Heart left ventricle (tissue), 16 donors: ENCODE measurements at regions not wholly inside any gene's neighbourhood (a gene's known extent, or its start where the extent isn't known, plus 50 kb on each side); places are given as distances from the start of the nearest gene placed in this dataset.

Experiments used
- ATAC-seq, 4 donors: fragments of 200-7000 bp; cut with Tn5 transposase; one replicate each; pipeline ENCODE4 v1.9.1; 2020 to 2022; ENCODE audit warnings: moderate library complexity in 4 of 4, mild to moderate bottlenecking in 3 of 4, moderate number of reproducible peaks in 1 of 4
- DNase-seq, 5 donors: peaks; one replicate each; pipeline ENCODE4 v3.0.0-alpha.2; 2020
- H3K27ac ChIP-seq, 12 donors: fragments of 200-600 bp; sonication (generic) in 4 of 12; one replicate each; pipeline versions ENCODE4 v1.5.0 to v1.8.0; 2016 to 2022; ENCODE audit warnings: mild to moderate bottlenecking in 2 of 12
- H3K27me3 ChIP-seq, 9 donors: fragments of 200-600 bp; sonication (generic) in 2 of 9; one replicate each; pipeline versions ENCODE4 v1.5.1 to v1.8.0; 2016 to 2022; ENCODE audit warnings: mild to moderate bottlenecking in 3 of 9
- H3K36me3 ChIP-seq, 9 donors: fragments of 200-600 bp; sonication (generic) in 2 of 9; one replicate each; pipeline versions ENCODE4 v1.5.0 to v1.8.0; 2018 to 2022; ENCODE audit warnings: mild to moderate bottlenecking in 2 of 9
- H3K4me1 ChIP-seq, 12 donors: fragments of 200-600 bp; sonication (generic) in 4 of 12; one replicate each; pipeline versions ENCODE4 v1.5.0 to v1.8.0; 2016 to 2022; ENCODE audit warnings: mild to moderate bottlenecking in 3 of 12
- H3K4me3 ChIP-seq, 12 donors: fragments of 200-600 bp; sonication (generic) in 4 of 12; one replicate each; pipeline versions ENCODE4 v1.5.0 to v1.8.0; 2017 to 2022; ENCODE audit warnings: mild to moderate bottlenecking in 9 of 12, moderate library complexity in 4 of 12
- H3K9me3 ChIP-seq, 12 donors: fragments of 200-600 bp; sonication (generic) in 4 of 12; one replicate each; pipeline versions ENCODE4 v1.5.0 to v1.8.0; 2016 to 2022; ENCODE audit warnings: mild to moderate bottlenecking in 1 of 12
- CTCF ChIP-seq, 12 donors: fragments of 200-600 bp; sonication (generic) in 4 of 12; IDR thresholded peaks; one replicate each; pipeline versions ENCODE4 v1.5.0 to v1.8.0; 2018 to 2022; ENCODE audit warnings: antibody characterized with exemption in 12 of 12, mild to moderate bottlenecking in 5 of 12
- POLR2A ChIP-seq, 2 donors: fragments of 450-650 bp; IDR thresholded peaks; one replicate each; pipeline ENCODE4 v1.6.1; 2017; ENCODE audit warnings: antibody characterized with exemption in 2 of 2, mild to moderate bottlenecking in 2 of 2, moderate library complexity in 2 of 2
- WGBS, 4 donors: extraction: QIAGEN DNeasy Blood & Tissue Kit in 2 of 4; methylation state at CpG; one replicate each; pipeline versions ENCODE4 v1.1.5 to v1.1.7; 2013 to 2018; 5-methylcytosine and 5-hydroxymethylcytosine counted together
- intact Hi-C, 10 donors: fragments of 100-400 bp; cut with DNase I; formaldehyde crosslinking; loops; one replicate each; pipeline versions ENCODE4 v1.11.1 to v1.14.2; 2022
- donor health status: ischemic (EF 13 %, LVEDD 7.1; RV severe dilation, severe dysfunction).
- donor health status: healthy with polysubstance abuse.
- donor health status: DM: no; HTN: yes; CAD: no.
- donor health status: DM: no; HTN: no; CAD: no.
- donor health status: ischemic (EF 25% LVEDD 6.9; RV normal size, moderate dysfunction).
- donor health status: ischemic (EF 25% LVEDD 5.7; RV mildly dilated, moderate dysfunction).
- donor health status: healthy.
- donor health status: DM: yes; HTN: yes; CAD: no.
- donor health status: ischemic (EF 35%, LVEDD 5.7; RV mildly dilated, moderate dysfunction).
- donor health status: nonischemic (EF 11% LVEDD 7.7; RV severe dilation, severe dysfunction).
- donor health status: DM: yes; HTN: yes; CAD: no.
- donor health status: PGD.
- donor health status: ischemic (EF 29% LVEDD 5.4; RV normal size, mild dysfunction).
- donor health status: nonischemic (EF 23%, LVEDD 6.1; RV moderate dilation, normal function).

GRCh38 chr15:88335074-88335473, 78.5 kb upstream of the NTRK3 start:
- ATAC-seq (no peak), DNase-seq (no peak)
- no peaks in the 10 kb centered on the region for H3K36me3 ChIP-seq
- 86 to 100% (median 92%) methylated on average over 1 of the region's 1 CpG for WGBS, 4 donors
- H3K27ac ChIP-seq, result no peak overlapping the region
- TF ChIP-seq CTCF (IDR thresholded peaks at IDR 0.05) (no peak), POLR2A (IDR thresholded peaks at IDR 0.05) (no peak)
- H3K4me1 ChIP-seq, result no peaks in the 10 kb centered on the region
- H3K9me3 ChIP-seq, result no peaks in the 10 kb centered on the region
- intact Hi-C loops, result loop anchor here in 1 of 10 donors (5.0 kb wide), 1 partner anchor 112 kb away; no protein-coding TSS in a partner anchor
- H3K4me3 ChIP-seq, result no peak overlapping the region
- H3K27me3 ChIP-seq, result no peaks in the 10 kb centered on the region

- Histone ChIP-seq H3K4me1 (no peaks in the 10 kb centered on the region), H3K27me3 (no peaks in the 10 kb centered on the region), H3K4me3 (no peak overlapping the region), H3K9me3 (no peaks in the 10 kb centered on the region), H3K27ac (no peak overlapping the region), H3K36me3 (no peaks in the 10 kb centered on the region)
- TF ChIP-seq CTCF (IDR thresholded peaks at IDR 0.05) (no peak), POLR2A (IDR thresholded peaks at IDR 0.05) (no peak)
- WGBS, 4 donors, result 41 to 66% (median 58%) methylated on average over 4 of the region's 4 CpGs
- DNase-seq, result no peak
- ATAC-seq, result no peak
- intact Hi-C loops, result no loop called here
These were observed 77.9 kb upstream of the NTRK3 start for GRCh38 chr15:88334436-88334835.

GRCh38 chr15:88331291-88331690, 74.8 kb upstream of the NTRK3 start:
- intact Hi-C loops, result no loop called here
- Histone ChIP-seq H3K27me3 (peaks cover 0 to 6% (median 0%) of the 10 kb centered on the region in 9 donors), H3K27ac (no peak overlapping the region), H3K36me3 (no peaks in the 10 kb centered on the region), H3K9me3 (no peaks in the 10 kb centered on the region), H3K4me1 (no peaks in the 10 kb centered on the region), H3K4me3 (no peak overlapping the region)
- DNase-seq, result peak in 2 of 5 donors; percentile 20 to 64
- 11 to 25% (median 13%) methylated on average over 8 of the region's 8 CpGs for WGBS, 4 donors
- no peak for ATAC-seq
- no peak for TF ChIP-seq POLR2A (IDR thresholded peaks at IDR 0.05)
- peak in 9 of 12 donors; percentile 5 to 38 (median 31) for TF ChIP-seq CTCF (IDR thresholded peaks at IDR 0.05)

- Histone ChIP-seq H3K4me3 (no peak overlapping the region), H3K9me3 (no peaks in the 10 kb centered on the region), H3K36me3 (no peaks in the 10 kb centered on the region), H3K27me3 (peaks cover 0 to 21% (median 0%) of the 10 kb centered on the region in 9 donors), H3K27ac (no peak overlapping the region), H3K4me1 (no peaks in the 10 kb centered on the region)
- intact Hi-C loops, result no loop called here
- no peak for DNase-seq
- WGBS, 4 donors, result 84 to 91% (median 89%) methylated on average over 3 of the region's 3 CpGs
- TF ChIP-seq POLR2A (IDR thresholded peaks at IDR 0.05) (no peak), CTCF (IDR thresholded peaks at IDR 0.05) (no peak)
- ATAC-seq, result no peak
These were observed 70.4 kb upstream of the NTRK3 start for GRCh38 chr15:88326924-88327323.
